GM19463 (cell line): ENCODE measurements at regions not wholly inside any gene's neighbourhood (a gene's known extent, or its start where the extent isn't known, plus 50 kb on each side); places are given as distances from the start of the nearest gene placed in this dataset.

ENCODE experiments used
- ATAC-seq: cut with Tn5 transposase; IDR thresholded peaks from one replicate; pipeline ENCODE4 v1.9.1; 2021; ENCODE audit warnings: mild to moderate bottlenecking, moderate library complexity; ENCODE audit not compliant: unreplicated experiment

DNA sequence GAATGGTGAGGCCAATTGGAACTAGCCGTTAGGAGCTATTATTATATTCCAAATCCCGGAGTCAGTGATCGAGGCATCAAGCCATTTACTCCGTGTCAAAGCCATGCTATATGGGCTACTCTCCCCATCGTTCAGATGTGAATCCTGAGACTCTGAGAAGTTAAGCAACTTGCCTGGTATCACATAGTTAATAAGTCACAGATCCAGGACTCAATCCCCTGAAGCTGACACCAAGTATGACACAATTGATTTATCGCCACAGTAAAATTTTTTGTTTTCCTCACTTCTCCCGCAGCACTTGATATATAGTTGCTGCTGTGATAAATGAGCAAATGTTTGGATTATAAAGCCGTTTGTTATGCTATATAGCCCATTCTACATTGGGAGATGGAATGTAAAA is 50.8 kb upstream of the TSHZ2 start:
- ATAC-seq, result no peak

DNA sequence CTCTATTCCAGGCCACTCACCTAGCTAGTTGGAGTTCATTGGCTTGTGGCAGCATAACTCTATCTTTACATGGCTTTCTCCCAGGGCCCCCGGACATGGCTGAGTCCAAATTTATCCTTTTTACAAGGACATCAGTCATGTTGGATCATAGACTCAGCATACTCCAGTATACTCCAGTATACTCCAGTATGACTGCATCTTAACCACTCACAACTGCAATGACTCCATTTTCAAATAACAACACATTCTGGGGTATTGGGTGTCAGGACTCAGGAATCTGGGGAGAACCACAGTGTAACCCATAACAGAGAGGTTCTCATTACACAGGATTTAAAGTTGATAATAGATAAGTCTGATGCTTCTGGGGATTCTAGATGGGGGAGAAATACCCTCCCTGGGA is 53.8 kb upstream of the TSHZ2 start:
- ATAC-seq, result no peak

DNA sequence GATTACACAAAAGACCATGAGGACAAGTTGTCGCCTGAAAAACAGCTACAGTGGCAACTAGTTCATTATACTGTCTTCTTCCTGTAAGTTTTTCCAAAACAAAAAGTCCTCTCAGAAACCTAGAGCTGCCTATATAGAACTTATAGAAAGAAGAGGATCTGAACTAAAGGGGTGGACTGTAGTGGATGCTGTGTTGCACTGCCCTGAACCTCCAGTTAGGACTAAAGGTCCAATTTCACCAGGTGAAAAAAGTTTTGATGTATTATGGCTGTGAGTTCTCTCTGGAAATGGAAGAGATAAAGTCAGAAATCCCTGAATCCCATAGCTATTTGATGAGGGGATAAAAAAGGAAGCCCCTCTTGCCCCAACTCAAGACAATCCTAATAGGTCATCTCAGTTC is 56.6 kb upstream of the TSHZ2 start:
- ATAC-seq, result no peak

DNA sequence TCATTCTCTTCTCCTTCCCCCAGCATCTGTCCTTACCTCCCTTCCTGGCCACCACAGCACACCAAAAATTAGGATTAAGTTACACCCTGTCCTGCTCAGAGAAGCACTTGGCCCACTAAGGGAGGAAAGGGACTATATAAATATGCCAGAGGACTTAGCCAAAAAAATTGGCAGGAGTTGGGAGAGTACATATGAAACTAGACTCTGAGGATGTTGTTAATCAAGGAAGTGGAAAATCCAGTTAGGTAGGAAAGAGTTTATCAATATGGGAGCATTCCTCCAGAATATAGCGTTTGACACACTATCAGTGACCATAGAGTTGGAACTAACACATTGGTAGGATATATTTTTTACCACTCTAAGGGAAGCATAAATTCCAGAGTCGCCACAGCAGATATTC is 57.3 kb upstream of the TSHZ2 start:
- ATAC-seq, result no peak

DNA sequence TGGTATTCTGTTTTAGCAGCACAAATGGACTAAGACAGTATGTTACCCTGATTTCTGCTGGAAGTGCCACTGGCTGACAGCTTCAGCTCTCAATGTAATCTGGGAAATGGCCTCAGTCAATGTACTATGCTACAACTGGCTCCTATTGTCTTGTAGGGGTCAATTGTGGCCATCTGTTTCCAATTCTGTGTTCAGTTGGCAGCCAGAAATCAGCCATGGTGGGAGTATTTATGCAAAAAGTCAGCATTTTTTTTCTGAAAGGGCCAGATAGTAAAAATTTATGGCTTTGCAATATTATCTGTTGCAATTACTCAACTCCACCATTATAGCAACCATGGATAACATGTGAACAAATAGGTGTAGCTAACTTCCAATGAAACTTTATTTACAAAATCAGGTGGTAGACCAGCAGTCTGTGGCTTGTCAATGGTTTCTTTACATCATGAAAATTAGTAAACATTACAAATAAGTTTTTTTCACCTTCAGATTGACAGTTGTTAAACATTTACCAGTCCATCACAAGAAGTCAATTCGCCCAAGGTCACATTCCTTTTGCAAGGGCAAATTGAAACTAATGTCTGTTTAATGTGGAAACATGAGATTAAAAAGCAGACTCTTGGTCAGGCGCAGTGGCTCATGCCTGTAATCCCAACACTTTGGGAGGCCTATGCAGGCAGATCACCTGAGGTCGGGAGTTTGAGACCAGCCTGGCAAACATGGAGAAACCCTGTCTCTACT is 58.3 kb upstream of the TSHZ2 start:
- no peak for ATAC-seq

DNA sequence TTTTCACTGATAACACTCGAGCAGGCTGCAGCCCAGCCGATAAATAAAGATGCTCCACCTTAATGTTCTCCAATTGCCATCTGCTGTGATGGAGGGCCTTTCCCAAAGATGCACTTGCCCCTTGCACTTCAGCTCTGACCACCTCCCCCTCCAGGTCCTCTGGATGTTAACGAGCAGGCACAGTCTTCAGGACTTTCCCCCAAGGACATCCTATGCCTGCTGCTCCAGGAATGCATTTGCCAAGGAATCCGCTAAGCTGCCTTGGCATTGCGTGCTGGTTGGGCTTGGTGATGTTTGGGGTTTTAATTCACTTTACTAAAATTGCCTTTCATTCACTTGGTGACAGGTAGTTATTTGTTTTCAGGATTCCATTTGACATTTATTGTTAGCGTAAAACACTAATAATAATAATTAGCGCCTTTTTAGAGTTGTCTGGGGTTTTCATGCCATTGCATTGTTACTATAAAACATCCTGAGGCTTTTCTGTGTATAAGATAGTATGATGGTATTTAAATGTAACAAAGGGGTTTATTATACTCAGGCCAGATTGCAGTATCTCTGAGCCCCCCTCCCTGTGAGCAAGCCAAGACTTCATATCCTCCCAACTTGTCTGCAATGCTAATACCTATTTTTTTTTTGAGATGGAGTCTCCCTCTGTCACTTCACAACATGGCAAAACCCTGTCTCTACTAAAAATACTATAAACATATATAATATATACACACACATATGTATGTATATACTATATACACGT is 66.7 kb upstream of the TSHZ2 start:
- no peak for ATAC-seq

DNA sequence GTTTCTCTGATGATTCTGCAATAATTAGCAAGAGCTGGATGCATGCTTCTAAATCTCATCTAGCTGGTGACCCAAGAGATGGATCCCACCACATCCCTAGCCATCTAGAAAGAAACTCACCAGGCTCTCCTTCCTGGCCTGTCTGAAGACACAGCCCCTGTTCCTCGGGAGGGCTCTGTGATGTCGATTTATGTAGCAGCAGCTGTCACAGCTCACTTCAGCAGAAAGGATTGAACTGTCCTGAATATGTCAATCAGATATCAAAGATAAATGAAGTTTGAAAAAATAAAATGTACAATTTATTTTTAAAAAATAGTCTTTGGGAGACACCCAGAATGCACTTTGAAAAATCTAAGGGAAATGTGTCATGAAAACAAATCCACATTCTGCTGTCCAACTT is 67.3 kb upstream of the TSHZ2 start:
- no peak for ATAC-seq

DNA sequence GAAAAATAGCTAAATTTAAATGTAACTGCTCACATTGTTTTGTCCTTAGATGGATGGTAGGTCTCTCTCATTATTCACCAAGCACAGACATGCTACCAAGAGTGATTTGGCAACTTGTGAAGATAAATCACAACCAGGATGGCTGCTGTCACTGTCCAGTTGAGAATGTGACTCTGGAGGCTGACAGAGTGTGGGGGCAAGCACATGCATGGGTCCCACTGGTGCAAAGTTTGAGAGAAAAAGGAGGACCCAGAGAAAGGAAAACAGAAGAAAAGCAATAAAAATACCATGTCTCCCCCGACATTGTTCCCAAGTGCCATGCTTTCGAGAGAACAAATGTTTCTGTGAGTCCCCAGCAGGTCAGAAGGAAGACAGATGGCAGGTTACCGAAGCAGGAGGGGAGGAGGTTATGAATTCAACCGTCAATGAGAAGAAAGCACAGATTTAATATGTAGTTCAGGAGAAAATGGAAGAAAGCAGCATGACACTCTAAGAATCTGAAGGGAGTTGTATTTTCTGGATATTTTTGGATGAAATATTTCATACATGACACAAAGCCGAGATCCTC is 73.0 kb upstream of the TSHZ2 start:
- no peak for ATAC-seq

DNA sequence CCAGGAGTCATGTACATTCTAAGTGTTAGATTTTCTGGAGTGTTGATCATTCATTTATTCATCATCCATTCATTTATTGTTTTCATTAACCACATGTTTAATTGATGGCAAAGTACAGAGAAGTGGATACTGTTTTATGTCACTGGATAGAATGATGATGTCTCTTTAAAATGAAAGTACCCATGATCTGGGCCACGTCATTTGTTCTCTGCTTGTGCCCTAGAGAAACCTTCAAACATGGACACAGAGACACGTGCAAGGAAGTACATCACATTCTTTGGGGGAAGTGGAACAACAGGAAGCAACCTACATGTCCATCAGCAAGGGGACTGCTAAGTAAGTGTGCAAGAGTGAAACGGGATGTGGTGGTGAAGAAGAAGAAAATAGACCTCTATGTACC is 75.8 kb upstream of the TSHZ2 start:
- ATAC-seq, result no peak

DNA sequence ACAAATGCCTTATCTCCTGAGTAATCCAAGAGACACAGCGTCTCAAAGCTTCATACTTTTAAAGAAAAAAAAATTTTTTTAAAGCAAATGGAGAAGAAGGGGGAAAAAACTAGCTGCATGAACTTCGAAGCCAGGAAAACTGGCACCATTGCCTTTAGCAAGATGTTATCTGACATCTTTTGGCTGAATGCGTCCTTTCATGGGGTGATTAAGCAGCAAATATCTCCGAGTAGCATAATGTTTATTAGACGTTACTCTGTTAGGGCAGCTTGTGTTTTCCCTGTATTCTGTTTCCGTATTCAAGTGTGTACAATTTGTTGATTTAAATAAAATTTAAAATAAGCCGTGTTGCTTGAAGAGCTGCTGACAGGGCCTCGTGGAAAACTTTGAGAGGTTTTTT is 76.5 kb upstream of the TSHZ2 start:
- no peak for ATAC-seq

DNA sequence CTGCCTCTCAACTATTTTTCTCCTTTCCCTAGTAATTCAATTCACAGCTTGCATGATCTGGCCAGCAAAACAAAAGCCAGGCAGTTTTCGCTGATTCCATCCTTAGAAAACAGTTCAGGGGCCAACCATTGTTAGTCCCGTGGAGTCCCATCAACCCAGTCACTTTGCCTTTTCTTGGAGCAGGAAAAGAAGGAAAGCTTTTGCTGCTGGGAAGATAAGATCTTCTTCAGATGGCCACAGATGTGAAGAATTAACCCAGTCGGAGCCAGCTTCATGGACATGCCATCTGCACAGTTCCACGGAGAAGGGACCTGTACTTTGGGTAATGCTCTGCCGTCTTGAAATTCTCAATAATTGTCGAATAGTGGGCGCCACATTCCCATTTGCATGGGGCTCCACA is 76.9 kb upstream of the TSHZ2 start:
- ATAC-seq, result no peak

DNA sequence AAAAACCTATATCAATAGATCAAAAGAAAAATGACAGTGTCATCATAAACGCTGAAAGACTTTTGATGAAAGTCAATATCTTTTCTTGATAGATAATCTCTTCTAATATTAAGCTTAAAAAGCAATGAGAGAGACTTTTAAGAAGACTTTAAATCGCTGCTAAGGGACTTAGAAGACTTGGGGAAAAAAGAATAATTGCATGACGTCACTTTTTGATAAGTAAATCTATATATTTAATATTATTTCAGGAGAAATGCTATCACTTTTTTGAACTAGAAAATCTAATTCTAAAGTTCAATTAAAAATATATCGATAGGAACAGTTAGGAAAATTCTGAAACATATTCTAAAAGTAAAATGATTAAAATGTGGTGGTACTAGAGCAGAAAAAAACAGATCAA is 78.7 kb upstream of the TSHZ2 start:
- no peak for ATAC-seq

DNA sequence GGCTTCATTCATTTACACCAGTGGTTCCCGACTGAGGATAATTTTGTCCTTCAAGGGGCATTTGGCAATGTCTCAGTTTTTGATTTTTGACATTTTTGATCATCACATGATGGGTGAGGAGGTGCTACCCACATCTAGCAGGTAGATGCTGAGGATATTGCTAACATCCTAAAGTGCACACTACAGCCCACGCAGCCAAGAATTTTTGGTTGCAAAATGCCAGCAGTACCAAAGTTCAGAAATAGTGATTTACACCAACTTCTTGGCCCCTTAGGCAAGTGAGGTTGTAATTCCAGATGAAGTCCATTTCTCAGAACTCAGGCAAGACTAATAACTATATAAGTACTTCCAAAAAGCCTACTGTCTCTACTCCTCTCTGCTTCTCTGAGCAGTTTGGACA is 80.1 kb upstream of the TSHZ2 start:
- ATAC-seq, result no peak

DNA sequence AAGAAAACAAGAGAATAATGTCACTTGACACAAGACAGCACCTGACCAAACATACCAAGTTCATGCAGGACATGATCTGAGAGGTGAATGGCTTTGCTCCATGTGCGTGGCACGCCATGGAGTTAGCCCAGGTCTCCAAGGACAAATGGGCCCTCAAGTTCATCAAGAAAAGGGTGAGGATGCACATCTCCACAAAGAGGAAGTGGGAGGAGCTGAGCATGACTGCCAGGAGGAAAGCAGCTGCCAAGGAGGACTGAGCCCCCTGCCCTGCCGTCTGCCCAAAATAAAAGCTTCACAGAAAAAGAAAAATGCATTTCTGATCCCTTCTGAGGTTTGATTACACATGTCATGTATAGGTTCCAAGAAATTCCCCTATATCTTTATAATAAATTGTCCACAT is 82.0 kb upstream of the TSHZ2 start:
- ATAC-seq, result no peak

DNA sequence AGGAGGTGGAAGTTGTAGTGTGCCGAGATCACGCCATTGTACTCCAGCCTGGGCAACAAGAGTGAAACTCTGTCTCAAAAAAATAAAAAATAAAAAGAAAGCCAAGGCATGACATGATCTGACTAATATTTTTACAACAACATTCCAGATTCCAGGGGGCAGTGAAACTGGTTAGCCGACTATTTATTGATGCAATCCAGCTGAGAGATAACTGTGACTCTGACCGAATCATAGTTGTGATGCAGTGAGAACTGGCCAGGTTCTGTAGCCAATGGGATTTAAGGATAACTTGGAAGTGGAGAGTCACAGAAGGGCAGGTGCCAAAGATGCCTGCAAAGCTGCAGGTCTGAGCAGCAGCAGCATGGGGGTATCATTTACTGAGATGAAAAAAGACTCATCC is 82.9 kb upstream of the TSHZ2 start:
- ATAC-seq, result no peak

DNA sequence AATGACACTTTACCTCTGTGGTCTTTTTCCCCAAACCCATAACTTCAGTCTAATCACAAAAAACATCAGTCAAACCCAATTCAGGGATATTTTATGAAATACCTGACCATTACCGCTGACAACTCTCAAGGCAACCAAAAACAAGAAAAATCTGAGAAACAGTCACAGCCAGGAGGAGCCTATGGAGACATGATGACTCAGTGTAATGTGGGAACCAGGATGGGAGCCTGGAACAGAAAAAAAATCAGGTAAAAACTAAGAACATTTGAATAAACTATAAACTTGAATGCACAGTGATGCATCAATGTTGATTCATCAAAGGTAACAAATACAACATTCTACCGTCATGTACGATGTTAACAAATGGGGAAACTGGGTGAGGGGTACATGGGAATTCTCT is 84.1 kb upstream of the TSHZ2 start:
- no peak for ATAC-seq

DNA sequence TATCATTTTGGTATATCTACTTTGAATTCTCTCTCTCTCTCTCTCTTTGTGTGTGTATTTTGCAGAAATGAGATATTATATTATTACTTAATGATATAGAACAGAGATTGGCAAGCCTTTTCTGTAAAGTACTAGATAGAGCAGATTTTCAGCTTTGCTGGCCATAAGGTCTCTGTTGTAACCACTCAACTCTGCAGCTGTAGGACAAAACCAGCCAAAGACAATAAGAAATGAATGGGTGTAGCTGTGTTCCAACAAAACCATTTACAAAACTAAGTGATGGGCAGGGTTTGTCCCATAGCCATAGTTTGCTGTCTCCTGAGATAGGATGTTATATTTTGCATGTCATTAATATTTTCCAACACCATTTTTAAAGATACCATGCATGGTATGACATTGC is 91.2 kb upstream of the TSHZ2 start:
- ATAC-seq, result no peak

DNA sequence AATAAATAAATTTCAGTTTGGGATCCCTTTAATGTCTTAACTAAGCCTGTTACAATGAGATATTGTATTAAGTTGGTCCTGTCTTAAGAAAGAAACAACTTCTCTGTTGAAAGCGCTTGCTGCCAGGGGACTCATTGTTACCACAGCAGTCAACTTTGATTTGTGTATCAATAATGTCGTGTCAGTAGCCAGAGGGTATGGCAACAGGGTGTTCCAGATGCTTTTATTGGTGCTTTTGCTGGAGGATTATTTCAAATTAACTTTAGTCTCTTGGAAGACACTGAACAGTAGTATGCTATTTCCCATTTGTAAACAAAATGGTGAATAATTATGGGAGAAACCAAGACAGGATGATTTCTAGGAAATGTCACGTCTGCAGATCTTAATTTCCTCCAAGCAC is 91.9 kb upstream of the TSHZ2 start:
- no peak for ATAC-seq

DNA sequence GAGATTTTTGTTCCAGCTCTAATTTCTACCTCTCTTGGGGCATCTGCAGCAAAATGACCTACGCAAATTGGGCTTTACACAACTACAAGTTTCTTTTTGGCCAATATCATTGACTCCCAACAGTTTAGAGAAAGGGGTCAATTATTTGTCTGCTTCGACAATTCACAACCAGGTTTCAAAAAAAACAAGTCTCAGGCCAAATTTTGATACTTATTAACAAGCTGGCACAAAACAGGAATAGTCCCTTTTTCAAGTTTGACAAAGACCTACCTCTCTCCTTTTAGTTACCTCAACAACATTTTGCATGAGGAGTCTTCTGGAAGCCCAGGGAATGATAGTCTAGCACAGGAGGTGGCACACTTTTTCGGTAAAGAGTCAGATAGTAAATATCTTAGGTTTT is 97.9 kb upstream of the TSHZ2 start:
- no peak for ATAC-seq

DNA sequence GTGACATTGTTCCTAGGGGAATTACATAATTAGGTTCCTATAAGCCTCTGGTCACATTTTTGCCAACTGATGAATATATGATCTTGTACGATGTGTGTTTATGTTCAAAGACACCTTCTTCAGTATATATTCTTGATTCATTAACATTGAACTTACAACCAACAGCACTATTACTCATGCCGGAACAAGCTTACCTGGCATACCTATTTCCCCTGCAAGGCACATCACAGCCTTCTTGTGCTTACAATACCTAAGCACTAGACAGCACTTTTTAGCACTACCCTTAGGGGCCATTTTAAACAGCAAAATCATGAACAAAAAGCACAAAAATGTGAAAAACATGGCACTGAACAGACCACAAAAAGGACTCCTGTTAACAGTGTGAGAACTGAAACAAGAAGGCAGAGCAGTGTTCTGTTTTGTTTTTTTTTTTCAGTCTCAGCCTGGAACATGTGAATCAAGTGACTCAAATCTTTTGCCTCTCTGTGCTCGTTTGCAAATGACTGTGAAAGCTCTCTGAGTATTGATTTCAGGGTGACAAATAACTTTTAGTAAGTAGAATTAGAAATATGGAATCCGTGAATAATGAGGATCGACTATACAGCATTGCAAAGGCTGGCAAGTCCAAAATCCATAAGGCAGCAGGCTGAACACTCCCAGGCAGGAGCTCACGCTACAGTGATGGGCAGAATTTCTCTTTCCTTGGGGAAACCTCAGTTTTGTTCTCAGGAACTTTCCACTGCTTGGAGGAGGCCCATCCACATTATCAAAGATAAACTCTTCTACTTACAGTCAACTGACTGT is 102.3 kb upstream of the TSHZ2 start:
- no peak for ATAC-seq

DNA sequence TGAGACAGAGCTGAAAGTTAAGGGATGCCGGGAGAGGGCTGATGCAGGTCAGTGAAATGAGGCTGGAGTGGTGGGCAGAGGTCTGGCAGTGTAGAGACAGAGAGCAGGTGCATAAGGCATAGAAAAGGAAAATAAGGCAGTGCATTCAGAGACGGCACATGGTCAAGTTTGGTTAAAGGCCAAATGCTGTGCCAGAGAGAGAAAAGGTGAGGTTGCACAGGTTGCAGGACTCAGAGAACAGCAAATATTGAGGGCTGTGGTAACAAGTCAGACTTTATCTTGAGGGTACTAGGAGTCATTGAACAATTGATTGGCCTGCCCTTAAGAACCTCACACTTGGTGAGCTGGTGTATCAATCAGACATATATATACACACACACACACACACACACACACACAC is 102.9 kb upstream of the TSHZ2 start:
- ATAC-seq, result no peak

DNA sequence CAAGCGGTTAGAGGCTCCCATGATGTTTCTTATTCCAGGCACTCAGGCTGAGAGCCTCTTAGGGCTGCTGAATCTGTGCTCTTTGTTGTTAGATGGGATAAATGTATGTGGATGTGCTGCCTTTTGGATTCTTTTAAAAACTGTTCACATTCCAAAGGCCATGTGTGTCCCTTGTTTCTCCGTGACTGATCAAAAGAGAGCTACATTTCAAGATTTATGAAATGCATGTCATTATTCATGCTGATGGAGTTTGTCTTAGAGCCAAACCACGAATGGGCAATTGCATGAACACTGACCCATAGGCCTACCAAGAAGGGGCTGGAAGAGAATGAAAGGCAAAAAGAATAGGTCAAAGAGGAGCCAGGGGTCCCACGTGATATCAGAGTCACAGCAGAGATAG is 104.9 kb upstream of the TSHZ2 start:
- ATAC-seq, result no peak
